NCI-H748 treated with DMSO at 0.1 percent for 48 hours (cell line): ENCODE measurements at regions not wholly inside any gene's neighbourhood (a gene's known extent, or its start where the extent isn't known, plus 50 kb on each side); places are given as distances from the start of the nearest gene placed in this dataset.
"Not testable (repeated sequence)": the region's sequence is repeated elsewhere in the genome, so short reads cannot be mapped to it uniquely, and the experiment has no call there.

Experiments
- DNase-seq: peaks from one replicate; lab custom pipeline; 2025; lab: John Stamatoyannopoulos, UW

DNA sequence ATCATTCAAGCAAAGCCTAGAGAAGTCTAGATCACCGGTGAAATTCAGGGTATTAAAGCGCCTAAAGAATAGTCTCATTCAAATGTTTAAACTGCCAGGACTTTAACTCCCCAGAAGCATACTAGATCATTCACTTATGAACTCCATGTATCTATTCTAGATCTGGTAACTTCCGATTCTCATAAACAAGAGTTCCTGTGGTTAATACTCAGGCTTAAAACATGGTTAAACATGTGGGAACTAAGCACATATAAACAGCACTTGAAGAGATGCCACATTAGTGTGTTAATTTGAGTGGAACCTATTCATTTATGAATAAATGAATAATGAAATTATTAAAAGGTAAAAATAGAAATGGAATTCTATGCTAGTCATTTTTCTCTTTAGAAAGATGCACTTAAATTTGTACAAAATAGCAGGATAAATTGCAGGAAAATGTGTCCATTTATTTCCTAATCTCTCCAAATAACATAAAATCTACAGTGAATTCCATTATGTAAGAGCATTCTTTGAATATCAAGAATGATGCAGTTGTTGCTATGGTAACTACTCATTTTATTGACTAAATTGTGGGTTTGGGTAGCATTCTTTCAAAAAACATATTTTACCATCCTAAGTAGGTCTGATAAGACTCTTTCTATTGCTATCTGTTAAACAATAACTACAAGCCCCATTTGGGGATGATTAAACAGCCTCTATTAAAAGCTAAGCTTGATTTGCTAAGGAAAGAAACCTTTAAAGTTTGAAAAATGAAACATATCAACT, 147.6 kb upstream of the TMEM168 start:
- no peak for DNase-seq

DNA sequence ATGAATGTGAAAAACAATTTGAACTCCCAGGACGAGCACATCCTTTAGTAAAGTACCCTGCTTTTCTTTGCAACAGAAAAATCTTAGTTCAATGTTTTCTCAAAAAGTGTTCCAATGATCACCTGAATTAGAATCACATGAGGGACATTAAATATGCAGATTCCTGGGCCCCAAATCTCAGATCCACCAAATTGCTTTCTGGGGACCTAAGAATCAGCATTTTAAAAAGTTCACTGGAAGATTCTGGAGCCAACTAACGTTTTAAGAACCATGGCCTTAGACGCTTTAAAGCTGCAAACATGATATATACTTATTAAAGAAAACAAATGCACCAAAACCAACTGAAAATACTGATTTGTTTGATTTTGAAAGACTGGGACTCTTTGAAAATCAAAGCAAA, 143.4 kb upstream of the TMEM168 start:
- no peak for DNase-seq

GRCh38 chr7:112930787-112931186, 140.6 kb upstream of the TMEM168 start:
- DNase-seq = no peak

DNA sequence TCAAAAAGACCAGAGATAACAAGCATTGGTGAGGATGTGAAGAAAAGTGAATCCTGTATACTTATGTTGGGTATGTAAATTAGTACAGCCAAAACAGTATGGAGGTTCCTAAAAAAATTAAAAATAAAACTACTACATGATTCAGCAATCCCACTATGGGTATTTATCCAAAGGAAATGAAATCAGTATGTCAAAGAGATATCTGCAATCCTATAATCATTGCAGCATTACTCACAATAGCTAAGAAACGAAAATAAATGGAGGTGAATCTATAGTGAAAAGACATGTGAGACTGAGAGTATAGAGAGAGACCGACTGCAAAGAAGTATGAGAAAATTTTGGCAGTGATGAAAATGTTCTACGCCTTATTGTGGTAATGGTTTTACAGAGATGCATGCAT, 139.2 kb upstream of the TMEM168 start:
- no peak for DNase-seq

DNA sequence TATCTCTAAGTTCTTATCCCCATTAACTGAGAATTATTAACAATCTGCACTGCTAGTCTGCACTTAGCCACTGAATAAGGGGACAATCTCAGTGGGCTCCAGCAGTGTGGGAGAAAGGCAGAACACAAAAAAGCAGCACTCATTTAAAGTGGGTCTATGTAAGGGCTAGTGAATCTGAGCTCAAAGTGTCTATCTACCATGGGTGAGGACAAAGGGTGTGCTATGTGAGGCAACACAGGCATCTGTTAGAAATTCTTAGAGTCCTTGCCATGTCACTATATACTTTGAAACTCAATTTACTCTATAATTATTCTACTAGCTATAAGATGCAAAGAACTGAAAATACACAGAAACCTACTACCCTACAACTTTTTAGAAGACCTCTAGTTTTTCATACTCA, 135.8 kb upstream of the TMEM168 start:
- no peak for DNase-seq

GRCh38 chr7:112922546-112922945, 132.4 kb upstream of the TMEM168 start:
- DNase-seq = not testable (repeated sequence)

DNA sequence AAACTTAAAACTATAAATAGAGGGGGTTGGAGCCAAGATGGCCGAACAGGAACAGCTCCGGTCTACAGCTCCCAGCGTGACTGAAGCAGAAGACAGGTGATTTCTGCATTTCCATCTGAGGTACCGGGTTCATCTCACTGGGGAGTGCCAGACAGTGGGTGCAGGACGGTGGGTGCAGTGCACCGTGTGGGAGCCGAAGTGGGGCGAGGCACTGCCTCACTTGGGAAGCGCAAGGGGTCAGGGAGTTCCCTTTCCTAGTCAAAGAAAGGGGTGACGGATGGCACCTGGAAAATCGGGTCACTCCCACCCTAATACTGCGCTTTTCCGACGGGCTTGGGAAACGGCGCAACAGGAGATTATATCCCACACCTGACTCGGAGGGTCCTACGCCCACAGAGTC, 126.2 kb upstream of the TMEM168 start:
- not testable (repeated sequence) for DNase-seq

GRCh38 chr7:112908086-112908485, 117.9 kb upstream of the TMEM168 start:
- DNase-seq = no peak

GRCh38 chr7:112907658-112908057, 117.5 kb upstream of the TMEM168 start:
- no peak for DNase-seq

- no peak for DNase-seq
Measured at GRCh38 chr7:112905950-112906349, 115.8 kb upstream of the TMEM168 start.

DNA sequence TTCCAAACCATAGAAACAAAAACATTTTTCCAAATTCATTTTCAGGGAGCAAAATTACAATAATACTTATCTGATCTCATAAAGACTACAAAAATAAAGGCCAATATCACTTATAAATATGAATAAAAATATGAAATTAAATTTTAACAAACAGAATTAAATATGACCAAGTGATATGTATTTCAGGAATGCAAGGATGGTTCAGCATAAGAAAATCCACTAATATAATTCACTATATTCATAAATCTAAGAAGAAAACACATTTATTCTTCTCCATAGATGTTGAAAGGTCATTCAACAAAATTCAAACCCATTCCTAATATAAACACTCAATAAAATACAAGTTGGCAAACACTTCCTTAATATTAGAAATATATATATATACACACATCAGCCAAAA, 115.2 kb upstream of the TMEM168 start:
- DNase-seq = no peak

- peak; percentile 53 for DNase-seq
Measured at GRCh38 chr7:112898432-112899290, 108.5 kb upstream of the TMEM168 start.

- no peak for DNase-seq
Measured at GRCh38 chr7:112897839-112898431, 107.7 kb upstream of the TMEM168 start.

- DNase-seq = no peak
Measured at GRCh38 chr7:112896026-112896601, 105.9 kb upstream of the TMEM168 start.

DNA sequence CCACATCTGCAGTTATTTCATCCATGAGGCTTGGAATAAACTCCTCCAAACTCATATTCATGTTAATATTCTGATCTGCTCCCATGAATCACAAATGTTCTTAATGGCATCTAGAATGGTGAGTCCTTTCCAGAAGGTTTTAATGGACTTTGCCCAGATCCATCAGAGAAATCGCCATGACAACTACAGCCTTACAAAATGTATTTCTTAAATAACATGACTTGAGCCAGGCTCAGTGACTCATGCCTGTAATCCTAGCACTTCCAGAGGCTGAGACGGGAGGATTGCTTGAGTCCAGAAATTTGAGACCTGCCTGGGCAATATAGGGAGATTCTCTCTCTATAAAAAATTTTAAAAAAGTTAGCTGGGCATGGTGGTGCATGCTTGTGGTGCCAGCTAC, 102.1 kb upstream of the TMEM168 start:
- DNase-seq = no peak

DNA sequence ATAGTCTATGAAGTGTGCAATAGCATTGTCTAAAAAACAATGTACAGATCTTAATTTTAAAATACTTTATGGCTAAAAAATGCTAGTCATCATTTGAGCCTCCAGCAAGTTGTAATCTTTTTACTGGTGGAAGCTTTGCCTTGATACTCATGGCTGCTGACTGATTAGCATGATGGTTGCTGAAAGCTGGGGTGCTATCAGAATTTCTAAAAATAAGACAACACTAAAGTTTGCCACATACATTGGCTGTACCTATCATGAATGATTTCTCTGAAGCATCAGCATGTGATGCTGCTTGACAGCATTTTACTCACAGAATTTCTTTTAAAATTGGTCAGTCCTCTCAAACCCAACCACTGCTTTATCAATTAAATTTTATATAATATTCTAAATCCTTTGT, 101.5 kb upstream of the TMEM168 start:
- no peak for DNase-seq

GRCh38 chr7:112889834-112890438, 99.7 kb upstream of the TMEM168 start:
- no peak for DNase-seq

GRCh38 chr7:112889268-112889667, 99.1 kb upstream of the TMEM168 start:
- no peak for DNase-seq

GRCh38 chr7:112888781-112889180, 98.6 kb upstream of the TMEM168 start:
- no peak for DNase-seq

- no peak for DNase-seq
Measured at GRCh38 chr7:112887976-112888375, 97.8 kb upstream of the TMEM168 start.

GRCh38 chr7:112887337-112887736, 97.1 kb upstream of the TMEM168 start:
- no peak for DNase-seq

- DNase-seq = no peak
Measured at GRCh38 chr7:112886208-112886607, 96.0 kb upstream of the TMEM168 start.
